ENCODE measurements at regions not wholly inside any gene's neighbourhood (a gene's known extent, or its start where the extent isn't known, plus 50 kb on each side); places are given as distances from the start of the nearest gene placed in this dataset.

DNA sequence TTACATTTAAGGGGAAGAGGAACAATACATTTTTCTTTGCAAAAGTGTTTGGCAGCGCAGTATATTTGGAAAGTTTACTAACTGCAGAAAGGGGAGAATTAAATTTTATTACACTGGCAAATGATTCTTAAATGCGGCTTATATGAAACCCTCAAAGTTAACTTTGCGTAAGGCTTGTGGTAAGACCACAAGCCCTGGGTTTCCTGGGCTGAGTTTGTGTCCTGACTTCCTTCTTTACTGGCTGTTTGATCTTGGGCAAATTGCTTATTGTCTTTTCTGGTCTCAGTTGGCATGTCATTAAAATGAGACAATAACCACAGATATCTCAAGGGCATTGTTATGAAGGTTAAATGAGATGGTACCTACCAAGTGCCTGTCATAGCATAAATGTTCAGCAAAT, 106.8 kb downstream of the GLRX3 start:
- intact Hi-C loops (cut with DNase I; ENCODE audit: low total_unique reads), result no loop called here
- Histone ChIP-seq H3K36me3 (peaks cover 4% of the 10 kb centered on the region), H3K4me3 (no peak overlapping the region), H3K27me3 (peaks cover 0 to 4% of the 10 kb centered on the region in 2 donors), H3K9me3 (peaks cover 6 to 18% of the 10 kb centered on the region in 2 donors), H3K27ac (no peak overlapping the region), H3K4me1 (no peaks in the 10 kb centered on the region)
- TF ChIP-seq, protein P1, sequence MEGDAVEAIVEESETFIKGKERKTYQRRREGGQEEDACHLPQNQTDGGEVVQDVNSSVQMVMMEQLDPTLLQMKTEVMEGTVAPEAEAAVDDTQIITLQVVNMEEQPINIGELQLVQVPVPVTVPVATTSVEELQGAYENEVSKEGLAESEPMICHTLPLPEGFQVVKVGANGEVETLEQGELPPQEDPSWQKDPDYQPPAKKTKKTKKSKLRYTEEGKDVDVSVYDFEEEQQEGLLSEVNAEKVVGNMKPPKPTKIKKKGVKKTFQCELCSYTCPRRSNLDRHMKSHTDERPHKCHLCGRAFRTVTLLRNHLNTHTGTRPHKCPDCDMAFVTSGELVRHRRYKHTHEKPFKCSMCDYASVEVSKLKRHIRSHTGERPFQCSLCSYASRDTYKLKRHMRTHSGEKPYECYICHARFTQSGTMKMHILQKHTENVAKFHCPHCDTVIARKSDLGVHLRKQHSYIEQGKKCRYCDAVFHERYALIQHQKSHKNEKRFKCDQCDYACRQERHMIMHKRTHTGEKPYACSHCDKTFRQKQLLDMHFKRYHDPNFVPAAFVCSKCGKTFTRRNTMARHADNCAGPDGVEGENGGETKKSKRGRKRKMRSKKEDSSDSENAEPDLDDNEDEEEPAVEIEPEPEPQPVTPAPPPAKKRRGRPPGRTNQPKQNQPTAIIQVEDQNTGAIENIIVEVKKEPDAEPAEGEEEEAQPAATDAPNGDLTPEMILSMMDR (IDR thresholded peaks at IDR 0.05), result no peak
- no peak for TF ChIP-seq POLR2AphosphoS5 (IDR thresholded peaks at IDR 0.05)
- TF ChIP-seq POLR2A (IDR thresholded peaks at IDR 0.05), result no peak
- DNase-seq (ENCODE audit: low spot score in 2 of 2), result no peak

DNA sequence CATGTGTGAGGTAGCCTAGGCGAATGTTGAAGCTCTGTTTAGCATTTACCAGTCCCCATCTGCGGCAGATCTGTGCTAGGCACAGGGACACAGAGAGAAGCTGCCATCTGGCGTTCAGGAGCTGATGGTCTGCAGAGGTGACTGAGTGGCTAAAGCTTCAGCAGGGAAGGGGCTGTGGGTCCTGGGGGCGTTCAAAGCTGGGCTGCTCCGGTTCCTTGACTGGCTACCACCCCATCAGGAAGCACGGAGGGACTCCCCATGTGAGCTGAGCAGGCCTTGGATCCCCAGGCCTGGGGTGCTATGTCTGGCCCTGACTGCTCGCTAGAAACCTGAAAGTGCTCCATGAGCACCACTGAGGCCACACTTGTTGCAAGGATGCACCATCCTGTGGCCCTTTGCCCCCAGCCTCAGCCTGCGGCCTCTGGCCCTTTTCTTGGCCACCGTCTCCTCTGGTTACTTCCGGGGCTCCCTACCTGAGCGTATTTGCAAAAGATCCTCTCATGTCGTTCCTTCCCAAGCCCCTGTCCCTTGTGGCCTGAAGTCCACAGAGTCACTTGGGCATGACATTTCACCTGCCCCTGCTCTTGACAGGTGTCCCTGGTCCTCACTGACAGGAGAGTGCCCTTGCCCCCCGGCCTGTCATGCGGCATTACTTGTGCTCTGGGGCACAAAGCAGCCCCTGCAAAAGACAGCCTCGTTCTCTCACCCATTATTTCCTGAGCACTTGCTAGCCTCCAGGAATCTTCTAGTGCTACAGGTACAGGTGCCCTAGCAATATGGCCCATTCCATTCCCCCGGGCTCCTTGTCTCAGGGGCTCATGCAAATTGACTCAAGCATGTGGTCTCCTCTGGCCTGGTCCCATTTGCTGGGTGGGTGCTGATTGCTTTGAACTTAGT, 108.1 kb downstream of the GLRX3 start:
- Histone ChIP-seq H3K27ac (no peak overlapping the region), H3K9me3 (peaks cover 6 to 18% of the 10 kb centered on the region in 2 donors), H3K4me3 (no peak overlapping the region), H3K4me1 (no peaks in the 10 kb centered on the region), H3K27me3 (peaks cover 0 to 4% of the 10 kb centered on the region in 2 donors), H3K36me3 (peaks cover 4% of the 10 kb centered on the region)
- TF ChIP-seq POLR2AphosphoS5 (IDR thresholded peaks at IDR 0.05), result no peak
- TF ChIP-seq, protein P1 (IDR thresholded peaks at IDR 0.05), result no peak
- TF ChIP-seq POLR2A (IDR thresholded peaks at IDR 0.05), result no peak
- no peak for DNase-seq (ENCODE audit: low spot score in 2 of 2)
- intact Hi-C loops (cut with DNase I; ENCODE audit: low total_unique reads), result no loop called here

DNA sequence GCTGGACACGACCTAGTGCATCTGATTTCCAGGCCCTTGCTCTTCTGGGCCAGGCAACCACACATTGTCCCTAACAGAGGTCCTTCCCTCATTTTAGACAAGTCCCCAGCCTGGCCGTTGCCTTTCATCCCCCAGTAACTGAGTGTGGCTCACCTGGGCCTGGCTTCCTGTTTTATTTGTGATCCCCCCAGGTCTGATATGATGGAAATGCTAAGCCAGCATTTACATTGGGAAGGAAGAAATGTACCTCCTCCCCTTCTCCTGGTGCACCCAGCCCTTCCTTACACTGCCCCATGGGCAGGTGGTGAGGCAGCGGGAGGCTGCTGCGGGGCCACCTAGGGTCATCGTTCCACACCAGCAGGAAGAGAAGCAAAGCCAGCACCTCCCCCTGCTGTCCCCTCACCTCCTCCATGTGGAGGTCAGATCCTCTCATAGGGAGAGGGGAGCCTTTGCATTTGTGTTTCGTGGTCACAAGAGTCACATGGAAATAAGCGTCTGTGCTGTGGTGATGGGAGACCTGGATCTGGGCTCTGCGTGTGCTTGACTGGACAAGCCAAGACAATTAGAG, 108.8 kb downstream of the GLRX3 start:
- Histone ChIP-seq H3K27ac (no peak overlapping the region), H3K36me3 (peaks cover 4% of the 10 kb centered on the region), H3K4me1 (no peaks in the 10 kb centered on the region), H3K27me3 (peaks cover 0 to 4% of the 10 kb centered on the region in 2 donors), H3K4me3 (no peak overlapping the region), H3K9me3 (peaks cover 6 to 18% of the 10 kb centered on the region in 2 donors)
- no peak for TF ChIP-seq POLR2A (IDR thresholded peaks at IDR 0.05)
- no peak for TF ChIP-seq POLR2AphosphoS5 (IDR thresholded peaks at IDR 0.05)
- TF ChIP-seq, protein P1 (IDR thresholded peaks at IDR 0.05), result no peak
- no peak for DNase-seq (ENCODE audit: low spot score in 2 of 2)
- intact Hi-C loops (cut with DNase I; ENCODE audit: low total_unique reads), result no loop called here

DNA sequence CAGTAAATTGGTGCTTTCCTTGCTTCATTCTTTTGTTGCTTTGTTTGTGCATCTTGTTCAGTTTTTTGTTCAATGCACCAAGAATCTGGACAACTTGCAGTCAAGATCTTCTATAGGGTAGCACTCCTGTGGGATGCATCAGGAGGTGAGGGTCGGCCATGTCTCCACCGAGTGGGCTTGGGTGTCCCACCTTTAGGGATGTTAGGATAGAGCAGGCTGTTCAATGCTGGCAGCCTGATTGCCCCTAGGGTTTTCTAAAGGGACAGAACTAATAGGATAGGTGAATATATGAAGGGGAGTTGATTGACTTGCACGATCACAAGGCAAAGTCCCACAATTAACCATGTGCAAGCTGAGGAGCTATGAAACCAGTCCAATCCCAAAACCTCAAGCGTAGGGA, 109.9 kb downstream of the GLRX3 start:
- TF ChIP-seq POLR2A (IDR thresholded peaks at IDR 0.05) (no peak), POLR2AphosphoS5 (IDR thresholded peaks at IDR 0.05) (no peak)
- TF ChIP-seq, protein P1 (IDR thresholded peaks at IDR 0.05), result no peak
- H3K36me3 ChIP-seq, result no peaks in the 10 kb centered on the region
- peaks cover 6 to 13% of the 10 kb centered on the region in 2 donors for H3K9me3 ChIP-seq
- H3K4me1 ChIP-seq, result no peaks in the 10 kb centered on the region
- H3K27ac ChIP-seq, result no peak overlapping the region
- peaks cover 0 to 4% of the 10 kb centered on the region in 2 donors for H3K27me3 ChIP-seq
- intact Hi-C loops (cut with DNase I; ENCODE audit: low total_unique reads), result no loop called here
- H3K4me3 ChIP-seq, result no peak overlapping the region
- no peak for DNase-seq (ENCODE audit: low spot score in 2 of 2)

DNA sequence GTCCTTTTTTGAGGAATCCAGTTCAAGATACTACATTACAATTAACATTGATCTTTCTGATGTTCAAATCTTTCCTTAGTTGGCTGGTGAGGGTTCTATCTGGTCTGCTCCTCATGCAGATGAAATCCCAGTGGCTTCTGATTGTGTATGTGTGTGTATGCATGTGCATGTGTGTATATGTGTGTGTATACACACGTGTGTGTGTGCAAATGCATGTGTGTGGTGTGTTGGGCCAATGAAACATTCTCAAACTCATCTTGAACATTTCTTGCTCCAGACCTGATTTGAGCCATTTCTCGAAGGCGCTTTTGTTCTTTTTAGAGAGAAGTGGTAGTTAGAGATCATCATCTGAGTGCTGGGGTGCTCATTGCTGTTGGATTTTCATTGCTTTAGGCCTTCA, 113.9 kb downstream of the GLRX3 start:
- H3K4me1 ChIP-seq, result no peaks in the 10 kb centered on the region
- peaks cover 0 to 3% of the 10 kb centered on the region in 2 donors for H3K9me3 ChIP-seq
- H3K27me3 ChIP-seq, result no peaks in the 10 kb centered on the region
- TF ChIP-seq POLR2A (IDR thresholded peaks at IDR 0.05) (no peak), POLR2AphosphoS5 (IDR thresholded peaks at IDR 0.05) (no peak)
- TF ChIP-seq, protein P1 (IDR thresholded peaks at IDR 0.05), result no peak
- no peaks in the 10 kb centered on the region for H3K36me3 ChIP-seq
- no peak for DNase-seq (ENCODE audit: low spot score in 2 of 2)
- intact Hi-C loops (cut with DNase I; ENCODE audit: low total_unique reads), result no loop called here
- no peak overlapping the region for H3K4me3 ChIP-seq
- H3K27ac ChIP-seq, result no peak overlapping the region
